ENCODE measurements at regions not wholly inside any gene's neighbourhood (a gene's known extent, or its start where the extent isn't known, plus 50 kb on each side); places are given as distances from the start of the nearest gene placed in this dataset.
A peak's percentile ranks its signal among the peaks of the same experiment; 100 is the strongest.

DNA sequence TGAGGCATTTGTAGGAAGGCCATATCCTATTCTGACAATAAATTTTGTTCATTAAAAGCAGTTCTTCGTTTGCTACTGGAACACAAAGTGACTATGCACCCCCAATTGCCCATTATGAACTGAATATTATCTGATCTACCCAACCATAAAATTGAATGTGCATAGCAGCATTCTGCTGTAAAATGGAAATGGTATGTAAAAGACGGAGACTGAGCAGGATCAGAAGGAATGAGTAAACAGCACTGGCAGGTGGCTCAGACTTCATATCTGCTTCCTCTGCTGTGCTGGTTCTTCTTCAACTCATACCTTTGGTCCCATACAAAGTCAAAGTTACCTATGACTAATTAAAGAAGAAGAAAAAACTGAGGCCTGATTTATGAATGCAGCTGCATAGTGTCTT lies 339.5 kb downstream of the PLA2G4A start:
- FAIRE-seq: no peak
- intact Hi-C loops (cut with DNase I): no loop called here
- peaks cover 0 to 8% (median 0%) of the 10 kb centered on the region in 3 donors for H3K9me3 ChIP-seq (ENCODE audit: control insufficient read depth in 2 of 3, insufficient read depth in 1 of 3, low read length in 3 of 3)

DNA sequence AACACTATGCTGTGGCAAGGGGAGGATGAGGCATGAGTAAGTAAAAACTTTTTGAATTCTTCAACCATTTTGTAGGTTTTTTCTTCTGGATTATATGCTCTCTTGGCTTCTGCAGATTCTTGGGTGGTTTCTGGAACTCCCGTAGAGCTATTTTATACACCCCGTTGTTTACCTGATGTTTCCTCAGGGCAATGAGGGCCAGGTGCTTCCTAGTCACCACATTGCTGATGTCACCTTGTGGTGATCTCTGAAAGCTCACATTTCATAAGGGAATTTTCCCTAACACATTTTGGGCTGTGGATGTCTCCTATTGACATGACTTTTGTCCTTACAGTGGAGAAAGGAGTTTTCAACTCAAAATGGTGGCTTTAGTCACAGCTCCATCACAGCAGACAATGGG lies 356.6 kb downstream of the PLA2G4A start:
- no peak for FAIRE-seq
- Histone ChIP-seq H3K4me3 (ENCODE audit: low read length in 3 of 3) (no peak overlapping the region), H3K27ac (ENCODE audit: low read depth in 2 of 2, low read length in 2 of 2) (no peak overlapping the region), H3K36me3 (ENCODE audit: control insufficient read depth in 2 of 3, insufficient read depth in 3 of 3, low read length in 3 of 3) (no peaks in the 10 kb centered on the region), H3K27me3 (ENCODE audit: control insufficient read depth, insufficient read depth, low read length) (no peaks in the 10 kb centered on the region), H3K4me1 (ENCODE audit: control insufficient read depth in 2 of 3, insufficient read depth in 2 of 3, low read depth in 1 of 3, low read length in 3 of 3) (no peaks in the 10 kb centered on the region), H3K9ac (ENCODE audit: low read length in 3 of 3) (no peak overlapping the region), H3K9me3 (ENCODE audit: control insufficient read depth in 2 of 3, insufficient read depth in 1 of 3, low read length in 3 of 3) (peaks cover 0 to 7% (median 0%) of the 10 kb centered on the region in 3 donors)
- TF ChIP-seq, protein P1, sequence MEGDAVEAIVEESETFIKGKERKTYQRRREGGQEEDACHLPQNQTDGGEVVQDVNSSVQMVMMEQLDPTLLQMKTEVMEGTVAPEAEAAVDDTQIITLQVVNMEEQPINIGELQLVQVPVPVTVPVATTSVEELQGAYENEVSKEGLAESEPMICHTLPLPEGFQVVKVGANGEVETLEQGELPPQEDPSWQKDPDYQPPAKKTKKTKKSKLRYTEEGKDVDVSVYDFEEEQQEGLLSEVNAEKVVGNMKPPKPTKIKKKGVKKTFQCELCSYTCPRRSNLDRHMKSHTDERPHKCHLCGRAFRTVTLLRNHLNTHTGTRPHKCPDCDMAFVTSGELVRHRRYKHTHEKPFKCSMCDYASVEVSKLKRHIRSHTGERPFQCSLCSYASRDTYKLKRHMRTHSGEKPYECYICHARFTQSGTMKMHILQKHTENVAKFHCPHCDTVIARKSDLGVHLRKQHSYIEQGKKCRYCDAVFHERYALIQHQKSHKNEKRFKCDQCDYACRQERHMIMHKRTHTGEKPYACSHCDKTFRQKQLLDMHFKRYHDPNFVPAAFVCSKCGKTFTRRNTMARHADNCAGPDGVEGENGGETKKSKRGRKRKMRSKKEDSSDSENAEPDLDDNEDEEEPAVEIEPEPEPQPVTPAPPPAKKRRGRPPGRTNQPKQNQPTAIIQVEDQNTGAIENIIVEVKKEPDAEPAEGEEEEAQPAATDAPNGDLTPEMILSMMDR (IDR thresholded peaks at IDR 0.05; ENCODE audit: borderline replicate concordance, extremely low read depth, insufficient read depth): no peak
- intact Hi-C loops (cut with DNase I): no loop called here
- no peak for DNase-seq

More for the DNA sequence above, 339.5 kb downstream of the PLA2G4A start:
- TF ChIP-seq, protein P1 (IDR thresholded peaks at IDR 0.05; ENCODE audit: borderline replicate concordance, extremely low read depth, insufficient read depth): no peak
- no peak overlapping the region for H3K27ac ChIP-seq (ENCODE audit: low read depth in 2 of 2, low read length in 2 of 2)
- DNase-seq: no peak
- H3K4me1 ChIP-seq (ENCODE audit: control insufficient read depth in 2 of 3, insufficient read depth in 2 of 3, low read depth in 1 of 3, low read length in 3 of 3): no peaks in the 10 kb centered on the region
- H3K9ac ChIP-seq (ENCODE audit: low read length in 3 of 3): no peak overlapping the region
- no peaks in the 10 kb centered on the region for H3K27me3 ChIP-seq (ENCODE audit: control insufficient read depth, insufficient read depth, low read length)
- no peaks in the 10 kb centered on the region for H3K36me3 ChIP-seq (ENCODE audit: control insufficient read depth in 2 of 3, insufficient read depth in 3 of 3, low read length in 3 of 3)
- no peak overlapping the region for H3K4me3 ChIP-seq (ENCODE audit: low read length in 3 of 3)

DNA sequence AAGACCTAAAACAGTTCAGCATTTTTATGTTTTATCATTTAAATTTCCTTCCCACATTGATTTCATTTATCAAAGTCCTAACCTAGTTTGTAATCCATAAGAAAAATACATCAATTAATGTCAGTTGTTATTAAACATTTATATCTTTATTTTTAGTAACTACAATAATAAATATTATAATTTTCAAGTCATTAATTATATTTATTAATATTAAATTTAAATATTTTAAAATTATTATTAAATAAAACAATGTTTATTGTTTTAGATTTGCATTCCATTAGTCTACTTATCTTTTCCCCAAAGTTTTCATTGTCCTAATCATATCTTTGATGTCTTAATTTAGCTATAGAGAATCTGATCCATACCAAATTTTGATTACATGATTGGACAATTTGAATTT lies 368.9 kb downstream of the PLA2G4A start:
- no peak overlapping the region for H3K27ac ChIP-seq (ENCODE audit: low read depth in 2 of 2, low read length in 2 of 2)
- H3K27me3 ChIP-seq (ENCODE audit: control insufficient read depth, insufficient read depth, low read length): no peaks in the 10 kb centered on the region
- no peak overlapping the region for H3K4me3 ChIP-seq (ENCODE audit: low read length in 3 of 3)
- TF ChIP-seq, protein P1 (IDR thresholded peaks at IDR 0.05; ENCODE audit: borderline replicate concordance, extremely low read depth, insufficient read depth): no peak
- peak; percentile 94 for FAIRE-seq
- no peak overlapping the region for H3K9ac ChIP-seq (ENCODE audit: low read length in 3 of 3)
- no peak for DNase-seq
- no peaks in the 10 kb centered on the region for H3K4me1 ChIP-seq (ENCODE audit: control insufficient read depth in 2 of 3, insufficient read depth in 2 of 3, low read depth in 1 of 3, low read length in 3 of 3)
- no peaks in the 10 kb centered on the region for H3K9me3 ChIP-seq (ENCODE audit: control insufficient read depth in 2 of 3, insufficient read depth in 1 of 3, low read length in 3 of 3)
- intact Hi-C loops (cut with DNase I): no loop called here
- no peaks in the 10 kb centered on the region for H3K36me3 ChIP-seq (ENCODE audit: control insufficient read depth in 2 of 3, insufficient read depth in 3 of 3, low read length in 3 of 3)

DNA sequence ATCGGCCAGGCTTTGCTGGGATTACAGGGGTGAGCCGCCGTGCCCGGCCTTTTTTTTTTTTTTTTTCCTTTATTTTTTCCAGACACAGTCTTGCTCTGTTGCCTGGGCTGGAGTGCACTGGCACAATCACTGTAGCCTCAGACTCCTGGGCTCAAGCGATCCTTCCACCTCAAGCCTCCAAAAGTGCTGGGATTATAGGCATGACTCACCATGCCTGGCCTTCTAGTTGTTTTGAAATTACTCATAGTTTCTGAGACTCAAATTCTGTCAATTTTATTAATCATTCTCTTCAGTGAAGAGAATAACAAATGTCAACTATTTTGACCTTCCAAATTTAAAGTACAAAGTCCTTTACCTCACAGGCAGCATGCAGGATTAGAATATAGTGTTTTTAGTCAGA lies 374.5 kb downstream of the PLA2G4A start:
- H3K27me3 ChIP-seq (ENCODE audit: control insufficient read depth, insufficient read depth, low read length): no peaks in the 10 kb centered on the region
- H3K4me1 ChIP-seq (ENCODE audit: control insufficient read depth in 2 of 3, insufficient read depth in 2 of 3, low read depth in 1 of 3, low read length in 3 of 3): no peaks in the 10 kb centered on the region
- DNase-seq: no peak
- TF ChIP-seq, protein P1 (IDR thresholded peaks at IDR 0.05; ENCODE audit: borderline replicate concordance, extremely low read depth, insufficient read depth): no peak
- no peak for FAIRE-seq
- no peak overlapping the region for H3K27ac ChIP-seq (ENCODE audit: low read depth in 2 of 2, low read length in 2 of 2)
- H3K4me3 ChIP-seq (ENCODE audit: low read length in 3 of 3): no peak overlapping the region
- H3K9ac ChIP-seq (ENCODE audit: low read length in 3 of 3): no peak overlapping the region
- H3K36me3 ChIP-seq (ENCODE audit: control insufficient read depth in 2 of 3, insufficient read depth in 3 of 3, low read length in 3 of 3): no peaks in the 10 kb centered on the region
- intact Hi-C loops (cut with DNase I): no loop called here
- peaks cover 0 to 3% (median 0%) of the 10 kb centered on the region in 3 donors for H3K9me3 ChIP-seq (ENCODE audit: control insufficient read depth in 2 of 3, insufficient read depth in 1 of 3, low read length in 3 of 3)
